AG04449 (cell line): ENCODE measurements at regions not wholly inside any gene's neighbourhood (a gene's known extent, or its start where the extent isn't known, plus 50 kb on each side); places are given as distances from the start of the nearest gene placed in this dataset.
A peak's percentile ranks its signal among the peaks of the same experiment; 100 is the strongest.

ENCODE experiments used
- CTCF ChIA-PET: fragments of 350-600 bp; formaldehyde crosslinking; extraction: SDS; loops from one replicate; lab custom pipeline; 2021; ENCODE audit warnings: antibody characterized with exemption; lab: Yijun Ruan, JAX
- POLR2A ChIA-PET: fragments of 400-600, 350-600 bp; formaldehyde crosslinking; extraction: SDS; loops from one replicate; lab custom pipeline; 2020; ENCODE audit warnings: antibody characterized with exemption, inconsistent platforms; lab: Yijun Ruan, JAX
- DNase-seq: peaks from one replicate; pipeline ENCODE4 v3.0.0-alpha.2; 2010; ENCODE audit warnings: low read depth, low spot score
- H3K4me3 ChIP-seq: 2 replicates; pipeline ENCODE4 v1.5.1; 2011; ENCODE audit warnings: low read depth, mild to moderate bottlenecking, control low read depth, low read length
- CTCF ChIP-seq: IDR thresholded peaks from one replicate; pipeline ENCODE4 v1.5.1; 2011; ENCODE audit warnings: mild to moderate bottlenecking, moderate library complexity, low read length, control low read depth, inconsistent platforms; ENCODE audit not compliant: insufficient read depth; ENCODE audit errors: missing control alignments

GRCh38 chr3:63753995-63754394 lies 65.1 kb upstream of the C3orf49 start:
- ChIA-PET CTCF (no interaction called here), POLR2A (no interaction called here)
- no peak overlapping the region for H3K4me3 ChIP-seq
- no peak for DNase-seq
- TF ChIP-seq CTCF, result no peak

GRCh38 chr3:63762180-63762579 lies 56.9 kb upstream of the C3orf49 start:
- TF ChIP-seq CTCF, result no peak
- POLR2A ChIA-PET, result no interaction called here
- DNase-seq, result peak; percentile 42
- CTCF ChIA-PET, result no interaction called here
- no peak overlapping the region for H3K4me3 ChIP-seq

GRCh38 chr3:63762934-63763550 lies 56.1 kb upstream of the C3orf49 start:
- ChIA-PET CTCF (interaction anchor here (1.1 kb wide), 1 partner anchor 413 kb away, joined by 3 read pairs; no protein-coding TSS in a partner anchor), POLR2A (interaction anchor here (0.6 kb wide), 1 partner anchor 23 kb away, joined by 4 read pairs; no protein-coding TSS in a partner anchor)
- DNase-seq, result peak; percentile 2
- no peak overlapping the region; the same call in 1 of the 2 replicates for H3K4me3 ChIP-seq
- no peak for TF ChIP-seq CTCF

GRCh38 chr3:63764511-63764910 lies 54.6 kb upstream of the C3orf49 start:
- no peak overlapping the region for H3K4me3 ChIP-seq
- no peak for DNase-seq
- TF ChIP-seq CTCF, result no peak
- POLR2A ChIA-PET, result no interaction called here
- CTCF ChIA-PET, result interaction anchor here (1.0 kb wide), 1 partner anchor 9 kb away, joined by 3 read pairs; no protein-coding TSS in a partner anchor

- no peak for TF ChIP-seq CTCF
- ChIA-PET POLR2A (no interaction called here), CTCF (no interaction called here)
- no peak for DNase-seq
- no peak overlapping the region for H3K4me3 ChIP-seq
Measured at GRCh38 chr3:63766261-63766660, 52.8 kb upstream of the C3orf49 start.

- CTCF ChIA-PET, result no interaction called here
- POLR2A ChIA-PET, result no interaction called here
Measured at GRCh38 chr3:63768386-63768785, 50.7 kb upstream of the C3orf49 start.

More at GRCh38 chr3:63768386-63768785, 50.7 kb upstream of the C3orf49 start:
- DNase-seq, result no peak
- H3K4me3 ChIP-seq, result no peak overlapping the region
- no peak for TF ChIP-seq CTCF
